ENCODE measurements at regions not wholly inside any gene's neighbourhood (a gene's known extent, or its start where the extent isn't known, plus 50 kb on each side); places are given as distances from the start of the nearest gene placed in this dataset.

- TF ChIP-seq CTCF (IDR thresholded peaks at IDR 0.05; ENCODE audit: low read depth, low read length) (no peak), EZH2phosphoT487 (IDR thresholded peaks at IDR 0.05; ENCODE audit: low read depth) (no peak)
Observed at GRCh38 chr9:13505797-13506196, 226.3 kb upstream of the MPDZ start.

All from OCI-LY3 (cell line).